Neural progenitor cell (in vitro differentiated cells): ENCODE measurements at regions not wholly inside any gene's neighbourhood (a gene's known extent, or its start where the extent isn't known, plus 50 kb on each side); places are given as distances from the start of the nearest gene placed in this dataset.

ENCODE experiments used
- EZH2 ChIP-seq: fragments of 200-600 bp; sonication (generic); IDR thresholded peaks from 2 replicates; pipeline ENCODE4 v1.6.1; 2017; ENCODE audit warnings: antibody characterized with exemption, mild to moderate bottlenecking, moderate library complexity
- EZH2phosphoT487 ChIP-seq: fragments of 200-600 bp; sonication (generic); IDR thresholded peaks from 2 replicates; pipeline ENCODE4 v1.6.1; 2017; ENCODE audit warnings: antibody characterized with exemption

DNA sequence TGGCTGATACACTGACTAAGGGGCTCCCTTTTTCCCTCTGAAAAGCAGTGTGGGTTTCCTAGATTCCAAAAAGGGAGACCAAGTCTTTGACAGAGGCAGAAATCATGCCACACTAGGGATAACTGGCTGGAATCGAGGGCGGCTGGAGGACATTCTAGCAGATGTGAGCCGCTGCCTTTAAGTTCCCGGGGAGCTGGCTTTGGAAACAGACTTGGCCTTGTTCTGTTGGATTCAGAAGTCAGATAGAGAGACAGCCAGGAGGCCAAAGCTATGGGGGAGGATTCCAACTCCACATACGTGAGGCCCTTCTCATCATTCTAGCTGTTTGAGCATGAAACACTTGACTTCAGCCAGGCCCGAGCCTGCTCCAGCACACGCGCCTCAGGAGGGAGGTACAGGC, 109.9 kb upstream of the FOXC1 start:
- TF ChIP-seq EZH2phosphoT487 (no peak), EZH2 (no peak)
